Colonic mucosa (tissue), 4 donors: ENCODE measurements at regions not wholly inside any gene's neighbourhood (a gene's known extent, or its start where the extent isn't known, plus 50 kb on each side); places are given as distances from the start of the nearest gene placed in this dataset.
"Not testable (repeated sequence)": the region's sequence is repeated elsewhere in the genome, so short reads cannot be mapped to it uniquely, and the experiment has no call there.

Source experiments
- DNase-seq: peaks from one replicate; pipeline ENCODE4 v3.0.0-alpha.2; 2020
- H3K27ac ChIP-seq: fragments of 200-600 bp; one replicate; pipeline ENCODE4 v1.8.0; 2021
- H3K27me3 ChIP-seq: fragments of 200-600 bp; one replicate; pipeline ENCODE4 v1.8.0; 2021
- H3K36me3 ChIP-seq: fragments of 200-600 bp; one replicate; pipeline ENCODE4 v1.8.0; 2021
- H3K4me1 ChIP-seq: fragments of 200-600 bp; one replicate; pipeline ENCODE4 v1.8.0; 2021; ENCODE audit warnings: mild to moderate bottlenecking
- H3K4me3 ChIP-seq: fragments of 200-600 bp; one replicate; pipeline ENCODE4 v1.8.0; 2021
- H3K9ac ChIP-seq, 2 donors: one replicate each; pipeline ENCODE4 v1.7.0; 2013; ENCODE audit warnings: control low read depth in 2 of 2, low read depth in 2 of 2, low read length in 2 of 2
- H3K9me3 ChIP-seq: fragments of 200-600 bp; one replicate; pipeline ENCODE4 v1.8.0; 2021
- CTCF ChIP-seq: fragments of 200-600 bp; IDR thresholded peaks from one replicate; pipeline ENCODE4 v1.8.0; 2022; ENCODE audit warnings: antibody characterized with exemption, mild to moderate bottlenecking
- intact Hi-C: fragments of 100-400 bp; cut with DNase I; formaldehyde crosslinking; loops from one replicate; pipeline ENCODE4 v1.14.1; 2022
- donor health status: healthy.
- donor health status: DM: no; HTN: no; CAD: no.
- donor health status: DM: no; HTN: no; CAD: no.

- intact Hi-C loops: no loop called here
- DNase-seq: peak; percentile 92
Observed at GRCh38 chr17:20908313-20909267, 134.2 kb downstream of the USP22 start.

GRCh38 chr17:20914658-20915057 lies 128.2 kb downstream of the USP22 start:
- no peak for DNase-seq
- Histone ChIP-seq H3K4me1 (no peaks in the 10 kb centered on the region), H3K9me3 (no peaks in the 10 kb centered on the region), H3K27me3 (no peaks in the 10 kb centered on the region), H3K36me3 (no peaks in the 10 kb centered on the region), H3K27ac (no peak overlapping the region), H3K4me3 (no peak overlapping the region), H3K9ac (no peak overlapping the region)
- no peak for TF ChIP-seq CTCF
- intact Hi-C loops: no loop called here

More at GRCh38 chr17:20908313-20909267, 134.2 kb downstream of the USP22 start:
- no peaks in the 10 kb centered on the region for H3K9me3 ChIP-seq
- H3K36me3 ChIP-seq: no peaks in the 10 kb centered on the region
- TF ChIP-seq CTCF: peak; percentile 26
- peak overlapping the region; percentile 45 for H3K4me3 ChIP-seq
- peak overlapping the region; percentile 58 to 73 for H3K9ac ChIP-seq
- H3K27me3 ChIP-seq: no peaks in the 10 kb centered on the region
- no peaks in the 10 kb centered on the region for H3K4me1 ChIP-seq
- peak overlapping the region; percentile 92 for H3K27ac ChIP-seq

- Histone ChIP-seq H3K4me3 (no peak overlapping the region), H3K27me3 (no peaks in the 10 kb centered on the region), H3K9ac (no peak overlapping the region), H3K4me1 (no peaks in the 10 kb centered on the region), H3K27ac (no peak overlapping the region), H3K36me3 (no peaks in the 10 kb centered on the region), H3K9me3 (no peaks in the 10 kb centered on the region)
- no peak for TF ChIP-seq CTCF
- DNase-seq: no peak
- intact Hi-C loops: no loop called here
Observed at GRCh38 chr17:20916383-20916782, 126.4 kb downstream of the USP22 start.

GRCh38 chr17:20917610-20918306 lies 125.1 kb downstream of the USP22 start:
- H3K4me1 ChIP-seq, H3K36me3 ChIP-seq, H3K27me3 ChIP-seq, intact Hi-C loops, H3K4me3 ChIP-seq, H3K9ac ChIP-seq, H3K9me3 ChIP-seq, H3K27ac ChIP-seq, DNase-seq: not testable (repeated sequence)

DNA sequence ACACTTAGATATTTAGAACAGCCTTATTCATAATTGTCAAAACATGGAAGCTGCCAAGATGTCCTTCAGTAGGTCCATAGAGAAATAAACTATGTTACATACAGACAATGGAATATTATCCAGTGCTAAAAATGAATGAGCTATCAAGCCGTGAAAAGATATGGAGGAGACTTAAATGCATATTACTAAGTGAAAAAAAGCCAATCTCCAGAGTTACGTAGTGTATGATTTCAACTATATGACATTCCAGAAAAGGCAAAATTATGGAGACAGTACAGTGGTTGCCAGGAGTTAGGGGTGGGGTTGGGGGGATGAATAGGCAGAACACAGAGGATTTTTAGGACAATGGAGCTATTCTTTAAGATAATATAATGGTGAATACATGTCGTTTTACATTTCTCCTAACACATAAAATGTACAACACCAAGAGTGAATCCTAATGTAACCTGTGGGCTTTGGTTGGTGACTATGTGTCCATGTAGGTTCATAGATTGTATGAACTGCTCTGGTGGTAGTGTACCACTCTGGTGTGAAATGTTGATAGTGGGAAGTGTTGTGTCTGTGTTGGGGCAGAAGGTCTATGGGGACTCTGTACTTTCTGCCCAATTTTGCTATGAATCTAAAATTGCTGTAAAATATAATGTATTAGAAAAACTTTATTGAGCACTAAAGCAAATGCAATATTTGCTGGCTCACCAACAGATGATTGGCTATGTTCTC lies 122.6 kb downstream of the USP22 start:
- intact Hi-C loops: no loop called here
- no peaks in the 10 kb centered on the region for H3K4me1 ChIP-seq
- TF ChIP-seq CTCF: no peak
- H3K27ac ChIP-seq: no peak overlapping the region
- DNase-seq: no peak
- H3K9me3 ChIP-seq: no peaks in the 10 kb centered on the region
- H3K4me3 ChIP-seq: no peak overlapping the region
- no peaks in the 10 kb centered on the region for H3K27me3 ChIP-seq
- H3K36me3 ChIP-seq: no peaks in the 10 kb centered on the region
- H3K9ac ChIP-seq: no peak overlapping the region
